Keratinocyte (primary cell): ENCODE measurements at regions not wholly inside any gene's neighbourhood (a gene's known extent, or its start where the extent isn't known, plus 50 kb on each side); places are given as distances from the start of the nearest gene placed in this dataset.

Experiments
- DNase-seq: peaks from one replicate; pipeline ENCODE4 v3.0.0-alpha.2; 2011; ENCODE audit warnings: low read depth, missing footprints, low spot score
- FAIRE-seq: peaks from 2 replicates; lab custom pipeline; 2011; peaks lifted over from hg19 to GRCh38; lab: Jason Lieb, UNC
- H2AFZ ChIP-seq: 2 replicates; pipeline ENCODE4 v1.6.0; 2012; ENCODE audit warnings: low read length, control low read depth, inconsistent platforms; ENCODE audit not compliant: control insufficient read depth
- H3K27ac ChIP-seq: 2 replicates; pipeline ENCODE4 v1.5.1; 2011; ENCODE audit warnings: low read length; ENCODE audit not compliant: control insufficient read depth, insufficient read depth
- H3K27me3 ChIP-seq: 3 replicates; pipeline ENCODE4 v1.6.0; 2011; ENCODE audit warnings: low read length; ENCODE audit not compliant: control insufficient read depth, insufficient read depth; ENCODE audit errors: extremely low read depth
- H3K36me3 ChIP-seq, 2 experiments: 2 replicates in 1 of 2; 3 replicates in 1 of 2; pipeline ENCODE4 v1.5.1; 2011; ENCODE audit warnings: low read length in 2 of 2, mild to moderate bottlenecking in 1 of 2; ENCODE audit not compliant: control insufficient read depth in 2 of 2, insufficient read depth in 2 of 2; ENCODE audit errors: extremely low read depth in 1 of 2
- H3K4me1 ChIP-seq: 3 replicates; pipeline ENCODE4 v1.5.1; 2011; ENCODE audit warnings: low read length; ENCODE audit not compliant: control insufficient read depth, insufficient read depth; ENCODE audit errors: extremely low read depth
- H3K4me2 ChIP-seq: 3 replicates; pipeline ENCODE4 v1.6.0; 2011; ENCODE audit warnings: low read depth, low read length; ENCODE audit not compliant: control insufficient read depth, insufficient read depth; ENCODE audit errors: extremely low read depth
- H3K4me3 ChIP-seq, 3 experiments: fragments of 200-600 bp in 1 of 3; sonication (generic) in 1 of 3; 2 replicates in 2 of 3; 3 replicates in 1 of 3; pipeline ENCODE4 v1.5.1; 2011 to 2016; ENCODE audit warnings: low read length in 3 of 3, mild to moderate bottlenecking in 3 of 3, control low read depth in 2 of 3, inconsistent platforms in 1 of 3, low read depth in 1 of 3, mixed read lengths in 1 of 3, mixed run types in 1 of 3, moderate library complexity in 1 of 3; ENCODE audit not compliant: control insufficient read depth in 2 of 3, insufficient read depth in 2 of 3; ENCODE audit errors: extremely low read depth in 1 of 3
- H3K79me2 ChIP-seq: 2 replicates; pipeline ENCODE4 v1.6.0; 2012; ENCODE audit warnings: low read length; ENCODE audit not compliant: control insufficient read depth, insufficient read depth
- H3K9ac ChIP-seq: 3 replicates; pipeline ENCODE4 v1.6.0; 2011; ENCODE audit warnings: low read length; ENCODE audit not compliant: control insufficient read depth, insufficient read depth; ENCODE audit errors: extremely low read depth
- H3K9me1 ChIP-seq: 3 replicates; pipeline ENCODE4 v1.6.0; 2011; ENCODE audit warnings: low read length; ENCODE audit not compliant: control insufficient read depth, insufficient read depth; ENCODE audit errors: extremely low read depth
- H3K9me3 ChIP-seq: 2 replicates; pipeline ENCODE4 v1.5.1; 2012; ENCODE audit warnings: low read depth, low read length; ENCODE audit not compliant: control insufficient read depth
- H4K20me1 ChIP-seq: 3 replicates; pipeline ENCODE4 v1.6.0; 2011; ENCODE audit warnings: low read length; ENCODE audit not compliant: control insufficient read depth, insufficient read depth; ENCODE audit errors: extremely low read depth
- EZH2 ChIP-seq: IDR thresholded peaks from one replicate; pipeline ENCODE4 v1.6.1; 2012; ENCODE audit warnings: inconsistent platforms, mild to moderate bottlenecking, low read length, moderate library complexity
- dilution Hi-C: fragments of 300-500 bp; cut with MboI; formaldehyde crosslinking; loops from one replicate; pipeline ENCODE4 v1.7.0; 2020; ENCODE audit warnings: low sequenced_read_pairs; ENCODE audit not compliant: extremely low pct_ligation_motif_present
- TF ChIP-seq, protein P1 (sequence below), 3 experiments: IDR thresholded peaks in 1 of 3; conservative IDR thresholded peaks in 1 of 3; optimal IDR thresholded peaks in 1 of 3; 2 replicates in 2 of 3; 3 replicates in 1 of 3; pipeline versions ENCODE3 to v1.5.1; 2011; ENCODE audit warnings: low read length in 3 of 3, mild to moderate bottlenecking in 3 of 3, moderate library complexity in 2 of 3, control low read depth in 1 of 3, inconsistent platforms in 1 of 3; ENCODE audit not compliant: insufficient read depth in 2 of 3; ENCODE audit errors: extremely low read depth in 1 of 3

DNA sequence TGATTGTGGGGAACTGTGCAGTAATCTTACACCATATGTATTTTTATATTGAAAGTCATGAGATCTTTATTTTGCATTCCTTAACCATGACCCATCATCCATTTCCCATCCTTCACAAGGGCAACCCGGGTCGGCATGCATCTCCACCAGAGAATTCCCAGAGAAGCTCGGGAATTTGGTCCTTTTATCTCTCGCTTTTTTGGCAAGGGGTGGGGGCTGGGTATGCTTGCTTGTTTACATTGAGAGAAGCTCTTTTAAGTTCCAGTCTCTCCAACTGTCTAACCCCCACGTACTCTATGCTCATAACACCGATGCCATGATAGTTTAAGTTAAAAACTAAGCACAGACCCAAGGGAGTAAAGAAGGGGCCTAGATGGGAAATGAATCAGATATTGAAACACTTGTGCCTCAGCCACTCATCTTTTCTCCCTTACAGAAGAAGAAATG, 109.9 kb upstream of the NFIB start:
- H3K27me3 ChIP-seq, result peaks cover 50% of the 10 kb centered on the region
- no peaks in the 10 kb centered on the region for H3K4me1 ChIP-seq
- no peaks in the 10 kb centered on the region for H3K36me3 ChIP-seq
- TF ChIP-seq EZH2, result no peak
- H3K9me3 ChIP-seq, result no peaks in the 10 kb centered on the region
- no peak overlapping the region for H3K4me3 ChIP-seq
- no peak overlapping the region for H3K9ac ChIP-seq
- no peak overlapping the region for H3K4me2 ChIP-seq
- H4K20me1 ChIP-seq, result no peaks in the 10 kb centered on the region
- no peak overlapping the region for H3K27ac ChIP-seq
- dilution Hi-C loops, result no loop called here
- DNase-seq (no peak), FAIRE-seq (no peak)
- H3K9me1 ChIP-seq, result no peaks in the 10 kb centered on the region
- no peak overlapping the region for H2AFZ ChIP-seq
- H3K79me2 ChIP-seq, result no peaks in the 10 kb centered on the region

DNA sequence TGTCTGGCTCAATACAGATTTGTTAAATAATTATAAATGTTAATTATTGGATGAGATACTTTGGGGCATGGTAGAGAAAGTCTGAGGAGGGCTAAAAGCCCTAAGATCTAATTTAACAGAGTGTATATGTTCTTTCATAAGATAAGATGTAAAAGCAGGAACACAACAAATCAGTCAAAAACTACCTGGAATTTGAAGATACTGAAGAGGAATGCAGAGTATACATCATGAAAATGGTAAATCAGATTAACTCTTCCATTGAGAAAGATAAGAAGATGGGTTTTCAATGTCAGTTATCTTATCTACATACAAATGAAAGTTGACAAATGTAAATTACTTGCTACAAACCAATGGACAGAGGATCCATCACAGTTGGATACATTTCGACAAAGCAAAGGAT, 107.3 kb upstream of the NFIB start:
- H3K4me1 ChIP-seq, result no peaks in the 10 kb centered on the region
- H3K9me1 ChIP-seq, result no peaks in the 10 kb centered on the region
- dilution Hi-C loops, result no loop called here

More for the DNA sequence above, 107.3 kb upstream of the NFIB start:
- Histone ChIP-seq H3K27ac (no peak overlapping the region), H3K4me3 (no peak overlapping the region), H3K4me2 (no peak overlapping the region), H2AFZ (no peak overlapping the region), H4K20me1 (no peaks in the 10 kb centered on the region), H3K79me2 (no peaks in the 10 kb centered on the region), H3K27me3 (peaks cover 55% of the 10 kb centered on the region), H3K36me3 (no peaks in the 10 kb centered on the region), H3K9ac (no peak overlapping the region), H3K9me3 (no peaks in the 10 kb centered on the region)
- DNase-seq, result no peak
- TF ChIP-seq EZH2, result no peak
- TF ChIP-seq, protein P1, sequence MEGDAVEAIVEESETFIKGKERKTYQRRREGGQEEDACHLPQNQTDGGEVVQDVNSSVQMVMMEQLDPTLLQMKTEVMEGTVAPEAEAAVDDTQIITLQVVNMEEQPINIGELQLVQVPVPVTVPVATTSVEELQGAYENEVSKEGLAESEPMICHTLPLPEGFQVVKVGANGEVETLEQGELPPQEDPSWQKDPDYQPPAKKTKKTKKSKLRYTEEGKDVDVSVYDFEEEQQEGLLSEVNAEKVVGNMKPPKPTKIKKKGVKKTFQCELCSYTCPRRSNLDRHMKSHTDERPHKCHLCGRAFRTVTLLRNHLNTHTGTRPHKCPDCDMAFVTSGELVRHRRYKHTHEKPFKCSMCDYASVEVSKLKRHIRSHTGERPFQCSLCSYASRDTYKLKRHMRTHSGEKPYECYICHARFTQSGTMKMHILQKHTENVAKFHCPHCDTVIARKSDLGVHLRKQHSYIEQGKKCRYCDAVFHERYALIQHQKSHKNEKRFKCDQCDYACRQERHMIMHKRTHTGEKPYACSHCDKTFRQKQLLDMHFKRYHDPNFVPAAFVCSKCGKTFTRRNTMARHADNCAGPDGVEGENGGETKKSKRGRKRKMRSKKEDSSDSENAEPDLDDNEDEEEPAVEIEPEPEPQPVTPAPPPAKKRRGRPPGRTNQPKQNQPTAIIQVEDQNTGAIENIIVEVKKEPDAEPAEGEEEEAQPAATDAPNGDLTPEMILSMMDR (optimal IDR thresholded peaks at IDR 0.05 in 1 of 3, IDR thresholded peaks at IDR 0.05 in 1 of 3, conservative IDR thresholded peaks at IDR 0.05 in 1 of 3; ENCODE audit: extremely low read depth in 1 of 3, insufficient read depth in 2 of 3, low read length in 3 of 3), result no peak
- no peak for FAIRE-seq
